Left lung (tissue), 4 donors: ENCODE measurements at regions not wholly inside any gene's neighbourhood (a gene's known extent, or its start where the extent isn't known, plus 50 kb on each side); places are given as distances from the start of the nearest gene placed in this dataset.
A peak's percentile ranks its signal among the peaks of the same experiment; 100 is the strongest.

ENCODE experiments used
- ATAC-seq: fragments of 200-7000 bp; cut with Tn5 transposase; one replicate; pipeline ENCODE4 v1.9.1; 2020; ENCODE audit warnings: moderate library complexity
- DNase-seq, 4 donors: peaks; one replicate each; pipeline ENCODE4 v3.0.0-alpha.2; 2013 to 2020
- H3K27ac ChIP-seq, 2 donors: fragments of 200-600 bp; sonication (generic) in 1 of 2; one replicate each; pipeline versions ENCODE4 v1.5.0 to v1.8.0; 2020 to 2021
- H3K27me3 ChIP-seq, 2 donors: fragments of 200-600 bp; sonication (generic) in 1 of 2; one replicate each; pipeline versions ENCODE4 v1.5.0 to v1.8.0; 2020 to 2021
- H3K36me3 ChIP-seq, 2 donors: fragments of 200-600 bp; sonication (generic) in 1 of 2; one replicate each; pipeline versions ENCODE4 v1.5.0 to v1.8.0; 2020 to 2021
- H3K4me1 ChIP-seq, 2 donors: fragments of 200-600 bp; one replicate each; pipeline ENCODE4 v1.8.0; 2021
- H3K4me3 ChIP-seq, 2 donors: fragments of 200-600 bp; sonication (generic) in 1 of 2; one replicate each; pipeline versions ENCODE4 v1.5.0 to v1.8.0; 2020 to 2021; ENCODE audit warnings: mild to moderate bottlenecking in 1 of 2
- H3K9me3 ChIP-seq, 2 donors: fragments of 200-600 bp; sonication (generic) in 1 of 2; one replicate each; pipeline versions ENCODE4 v1.5.0 to v1.8.0; 2020 to 2021
- intact Hi-C, 2 donors: fragments of 100-400 bp; cut with DNase I; formaldehyde crosslinking; loops; one replicate each; pipeline versions ENCODE4 v1.11.2 to v1.14.2; 2022
- TF ChIP-seq, protein P1 (sequence below), 2 donors: fragments of 200-600 bp; sonication (generic) in 1 of 2; IDR thresholded peaks; one replicate each; pipeline versions ENCODE4 v1.5.0 to v1.8.0; 2021; ENCODE audit warnings: antibody characterized with exemption in 2 of 2
- donor health status: DM: no; HTN: yes; CAD: no.
- donor health status: DM: no; HTN: no; CAD: no.

DNA sequence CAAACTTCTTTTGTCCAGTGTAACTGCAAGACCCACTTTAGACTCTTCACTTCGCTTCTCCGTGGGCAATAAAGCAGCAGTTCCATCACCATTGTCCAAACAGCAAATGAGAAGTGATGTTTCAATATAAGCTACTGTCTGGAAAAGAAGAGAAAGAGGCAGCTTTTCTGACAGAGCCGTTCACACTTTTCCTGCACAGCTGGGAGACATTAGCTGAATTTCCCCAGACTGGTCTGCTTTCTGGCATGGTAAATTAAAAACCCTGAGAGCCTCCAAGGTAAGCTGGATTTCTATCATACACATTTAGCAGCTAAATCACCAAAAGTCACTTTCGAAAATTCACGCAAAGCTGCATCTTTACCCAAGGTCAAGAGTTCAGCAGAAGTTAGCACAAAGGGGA lies 108.5 kb upstream of the CMC1 start:
- H3K36me3 ChIP-seq, result no peaks in the 10 kb centered on the region
- H3K27me3 ChIP-seq, result no peaks in the 10 kb centered on the region
- TF ChIP-seq, protein P1, sequence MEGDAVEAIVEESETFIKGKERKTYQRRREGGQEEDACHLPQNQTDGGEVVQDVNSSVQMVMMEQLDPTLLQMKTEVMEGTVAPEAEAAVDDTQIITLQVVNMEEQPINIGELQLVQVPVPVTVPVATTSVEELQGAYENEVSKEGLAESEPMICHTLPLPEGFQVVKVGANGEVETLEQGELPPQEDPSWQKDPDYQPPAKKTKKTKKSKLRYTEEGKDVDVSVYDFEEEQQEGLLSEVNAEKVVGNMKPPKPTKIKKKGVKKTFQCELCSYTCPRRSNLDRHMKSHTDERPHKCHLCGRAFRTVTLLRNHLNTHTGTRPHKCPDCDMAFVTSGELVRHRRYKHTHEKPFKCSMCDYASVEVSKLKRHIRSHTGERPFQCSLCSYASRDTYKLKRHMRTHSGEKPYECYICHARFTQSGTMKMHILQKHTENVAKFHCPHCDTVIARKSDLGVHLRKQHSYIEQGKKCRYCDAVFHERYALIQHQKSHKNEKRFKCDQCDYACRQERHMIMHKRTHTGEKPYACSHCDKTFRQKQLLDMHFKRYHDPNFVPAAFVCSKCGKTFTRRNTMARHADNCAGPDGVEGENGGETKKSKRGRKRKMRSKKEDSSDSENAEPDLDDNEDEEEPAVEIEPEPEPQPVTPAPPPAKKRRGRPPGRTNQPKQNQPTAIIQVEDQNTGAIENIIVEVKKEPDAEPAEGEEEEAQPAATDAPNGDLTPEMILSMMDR (IDR thresholded peaks at IDR 0.05), result no peak
- intact Hi-C loops, result no loop called here
- H3K9me3 ChIP-seq, result no peaks in the 10 kb centered on the region
- no peak overlapping the region for H3K4me3 ChIP-seq
- no peak overlapping the region for H3K27ac ChIP-seq
- no peak for ATAC-seq
- no peaks in the 10 kb centered on the region for H3K4me1 ChIP-seq
- DNase-seq, result no peak

DNA sequence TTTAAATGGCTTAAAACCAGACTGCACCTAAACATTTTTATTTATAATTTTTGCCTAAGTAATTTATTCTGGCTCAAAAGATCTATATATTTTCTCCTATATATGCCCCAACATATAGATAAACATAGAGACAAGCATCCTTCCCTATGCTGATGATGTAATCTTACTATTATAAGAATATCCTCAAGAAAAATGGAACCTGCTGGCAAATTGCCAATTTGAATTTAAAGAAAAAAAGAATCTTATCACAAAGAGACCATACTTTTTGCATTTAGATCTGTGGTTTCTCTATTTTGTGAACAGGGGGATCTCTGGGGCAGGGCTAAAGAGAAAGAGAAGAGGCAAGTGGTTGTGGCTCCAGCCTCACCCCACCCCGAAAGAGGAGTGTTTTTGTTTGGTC lies 107.2 kb upstream of the CMC1 start:
- TF ChIP-seq, protein P1 (IDR thresholded peaks at IDR 0.05), result no peak
- no peaks in the 10 kb centered on the region for H3K36me3 ChIP-seq
- DNase-seq (no peak), ATAC-seq (no peak)
- H3K9me3 ChIP-seq, result no peaks in the 10 kb centered on the region
- H3K27me3 ChIP-seq, result no peaks in the 10 kb centered on the region
- no peaks in the 10 kb centered on the region for H3K4me1 ChIP-seq
- intact Hi-C loops, result no loop called here
- no peak overlapping the region for H3K4me3 ChIP-seq
- no peak overlapping the region for H3K27ac ChIP-seq

DNA sequence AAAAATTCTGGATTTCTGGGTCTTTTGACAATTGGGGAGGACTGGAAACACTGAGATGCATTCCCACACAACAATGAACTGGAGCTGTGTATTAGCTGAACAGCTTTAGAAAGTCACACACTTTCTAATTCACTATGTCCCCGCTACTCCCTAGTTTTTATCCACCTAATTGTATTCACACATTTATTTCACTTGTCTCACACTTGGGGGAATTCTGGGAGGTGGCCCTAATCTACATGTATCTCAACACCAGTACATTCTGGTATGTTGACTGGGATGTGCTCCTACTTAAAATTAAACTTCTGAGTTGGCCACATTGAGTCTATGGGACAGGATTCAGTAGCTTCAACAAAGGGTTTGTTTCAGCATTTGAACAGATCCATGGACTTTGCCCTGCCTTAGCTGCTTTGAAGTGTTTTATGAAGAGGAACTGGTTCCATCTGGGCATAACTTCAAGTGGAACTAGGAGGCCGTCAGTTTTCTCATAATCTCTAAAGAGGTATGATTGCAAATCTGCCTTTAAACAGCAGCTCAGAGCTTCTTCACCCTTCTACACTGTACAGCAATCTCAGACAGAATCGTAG lies 106.5 kb upstream of the CMC1 start:
- TF ChIP-seq, protein P1 (IDR thresholded peaks at IDR 0.05), result no peak

DNA sequence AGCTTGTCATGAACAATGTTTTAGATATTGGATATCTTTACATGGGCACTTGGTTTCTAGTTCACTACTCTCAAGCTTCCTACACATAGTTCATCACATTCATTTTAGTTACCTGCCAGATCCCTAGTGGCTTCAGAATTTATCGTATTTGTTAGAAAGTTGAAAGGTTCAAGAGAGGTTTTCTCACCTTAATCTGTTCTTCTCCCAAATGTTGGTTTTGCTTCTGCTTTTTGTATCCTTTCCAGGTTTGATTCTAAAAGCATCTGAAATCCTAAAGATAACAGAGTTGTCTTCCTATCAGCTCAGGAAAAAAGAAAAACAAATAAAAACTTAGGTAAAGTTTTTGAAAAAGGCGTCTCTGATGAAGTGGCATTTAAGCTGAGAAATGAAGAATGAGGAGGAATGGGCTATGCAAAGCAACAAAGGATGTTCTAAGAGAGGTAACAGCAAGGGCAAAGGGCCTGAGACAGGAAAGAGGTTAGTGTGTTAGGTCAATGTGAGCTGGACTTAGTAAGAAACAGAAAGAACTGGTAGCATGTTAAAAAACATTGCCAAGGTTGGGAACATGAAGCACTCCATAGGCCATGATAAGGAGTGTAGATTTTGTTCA lies 104.7 kb upstream of the CMC1 start:
- no peaks in the 10 kb centered on the region for H3K27me3 ChIP-seq
- intact Hi-C loops, result no loop called here
- no peaks in the 10 kb centered on the region for H3K4me1 ChIP-seq
- ATAC-seq (no peak), DNase-seq (no peak)
- no peaks in the 10 kb centered on the region for H3K9me3 ChIP-seq
- TF ChIP-seq, protein P1 (IDR thresholded peaks at IDR 0.05), result no peak
- no peaks in the 10 kb centered on the region for H3K36me3 ChIP-seq
- no peak overlapping the region for H3K27ac ChIP-seq
- H3K4me3 ChIP-seq, result no peak overlapping the region

More for the DNA sequence above, 106.5 kb upstream of the CMC1 start:
- DNase-seq (no peak), ATAC-seq (peak; percentile 58)
- no peaks in the 10 kb centered on the region for H3K9me3 ChIP-seq
- no peak overlapping the region for H3K4me3 ChIP-seq
- no peaks in the 10 kb centered on the region for H3K27me3 ChIP-seq
- H3K36me3 ChIP-seq, result no peaks in the 10 kb centered on the region
- intact Hi-C loops, result no loop called here
- no peak overlapping the region for H3K27ac ChIP-seq
- no peaks in the 10 kb centered on the region for H3K4me1 ChIP-seq

DNA sequence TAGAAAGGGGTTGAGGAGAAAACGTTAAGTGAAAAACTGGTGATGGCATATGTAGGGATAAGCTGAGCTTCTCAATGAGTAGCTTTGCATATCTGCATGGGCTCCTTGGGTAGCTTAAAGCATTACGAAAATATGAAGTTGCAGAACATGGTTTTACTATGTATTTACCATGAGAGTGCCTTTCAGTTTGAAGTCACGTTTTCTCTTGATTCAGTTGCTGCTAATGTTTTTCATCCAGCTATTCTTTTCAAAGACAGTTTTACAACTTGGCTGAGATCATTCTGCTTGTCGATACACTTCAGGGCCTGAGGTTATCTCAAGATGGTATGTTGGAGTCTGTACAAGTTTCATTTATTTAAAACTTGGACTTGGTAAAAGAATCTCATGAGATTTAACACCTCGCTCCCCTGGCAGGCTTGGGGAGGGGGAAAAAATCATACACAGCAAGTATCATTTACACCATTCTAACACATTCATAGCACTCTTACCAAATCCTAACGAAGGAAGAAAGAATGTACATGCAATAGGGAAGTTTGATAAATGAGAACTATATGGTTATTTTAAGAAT lies 103.3 kb upstream of the CMC1 start:
- intact Hi-C loops, result no loop called here
- TF ChIP-seq, protein P1 (IDR thresholded peaks at IDR 0.05), result no peak
- no peaks in the 10 kb centered on the region for H3K27me3 ChIP-seq
- H3K9me3 ChIP-seq, result no peaks in the 10 kb centered on the region
- no peaks in the 10 kb centered on the region for H3K4me1 ChIP-seq
- DNase-seq, result peak in 1 of 4 donors; percentile 4
- ATAC-seq, result no peak
- H3K36me3 ChIP-seq, result no peaks in the 10 kb centered on the region
- no peak overlapping the region for H3K4me3 ChIP-seq
- no peak overlapping the region for H3K27ac ChIP-seq
